ENCODE measurements at regions not wholly inside any gene's neighbourhood (a gene's known extent, or its start where the extent isn't known, plus 50 kb on each side); places are given as distances from the start of the nearest gene placed in this dataset.
"Not testable (repeated sequence)": the region's sequence is repeated elsewhere in the genome, so short reads cannot be mapped to it uniquely, and the experiment has no call there.

GRCh38 chr10:20381761-20382160 is 515.4 kb downstream of the NEBL start:
- no peak for DNase-seq

- DNase-seq = no peak
These were observed 516.7 kb downstream of the NEBL start for GRCh38 chr10:20380401-20380800.

DNA sequence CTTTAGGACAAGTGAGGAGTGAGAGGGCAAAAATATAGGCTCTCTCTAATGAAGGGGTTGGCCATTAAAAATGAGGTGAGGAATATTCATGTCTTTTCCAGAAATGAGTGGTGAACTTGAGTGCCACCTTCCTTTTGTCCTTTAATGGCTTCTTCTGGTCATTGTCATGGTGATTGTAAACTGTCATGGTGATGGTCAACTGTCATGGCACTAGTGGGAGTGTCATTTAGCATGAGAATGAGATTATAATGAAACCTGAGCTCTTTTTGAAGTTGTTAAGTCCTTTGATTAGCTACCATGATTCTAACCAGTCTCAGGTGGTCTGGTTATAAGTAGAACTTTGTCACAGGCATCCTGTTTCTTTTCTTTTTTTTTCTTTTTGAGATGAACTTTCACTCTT is 524.4 kb downstream of the NEBL start:
- DNase-seq = no peak

DNA sequence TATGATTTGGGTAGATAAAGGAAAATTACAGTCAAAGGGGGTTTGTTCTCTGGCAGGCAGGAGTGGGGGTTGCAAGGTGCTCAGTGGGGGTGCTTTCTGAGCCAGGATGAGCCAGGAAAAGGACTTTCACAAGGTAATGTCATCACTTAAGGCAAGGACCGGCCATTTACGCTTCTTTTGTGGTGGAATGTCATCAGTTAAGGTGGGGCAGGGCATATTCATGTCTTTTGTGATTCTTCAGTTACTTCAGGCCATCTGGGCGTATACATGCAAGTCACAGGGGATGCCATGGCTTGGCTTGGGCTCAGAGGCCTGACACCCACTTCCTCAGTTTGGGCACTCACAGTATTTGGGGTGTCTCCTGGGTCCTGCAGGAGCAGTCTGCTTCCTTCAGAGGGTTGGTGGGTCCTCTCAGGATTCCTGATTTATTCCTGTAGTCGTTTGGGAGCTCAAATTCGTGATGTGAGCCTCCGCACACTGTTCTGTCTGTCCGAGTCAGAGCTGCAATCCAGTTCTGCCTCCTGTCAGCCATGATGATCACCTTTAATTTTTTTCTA is 526.1 kb downstream of the NEBL start:
- DNase-seq = not testable (repeated sequence)

GRCh38 chr10:20369863-20370736 is 527.0 kb downstream of the NEBL start:
- DNase-seq = no peak

- DNase-seq = no peak
These were observed 533.4 kb downstream of the NEBL start for GRCh38 chr10:20363684-20364083.

GRCh38 chr10:20355915-20356314 is 539.7 kb downstream of the PLXDC2 start:
- no peak for DNase-seq

GRCh38 chr10:20355011-20355410 is 538.8 kb downstream of the PLXDC2 start:
- DNase-seq = no peak

DNA sequence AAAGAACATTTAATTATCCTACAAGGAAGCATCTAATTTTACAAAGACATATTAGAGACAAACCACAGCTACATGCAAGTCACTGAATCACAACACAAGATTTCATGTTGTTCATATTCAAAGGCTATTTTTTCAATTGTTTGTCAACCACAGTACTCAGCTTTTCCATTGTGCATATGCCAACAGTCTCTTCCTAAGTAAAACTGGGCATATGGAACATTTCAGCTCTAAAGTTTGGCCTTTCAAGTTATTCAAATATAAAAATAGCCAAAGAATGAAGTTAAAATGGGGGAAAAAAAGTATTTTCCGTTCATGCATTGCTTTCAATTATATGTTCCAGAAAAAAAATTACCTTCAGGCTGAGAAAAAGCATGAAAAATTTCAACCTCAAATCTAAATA is 537.9 kb downstream of the PLXDC2 start:
- DNase-seq = no peak

DNA sequence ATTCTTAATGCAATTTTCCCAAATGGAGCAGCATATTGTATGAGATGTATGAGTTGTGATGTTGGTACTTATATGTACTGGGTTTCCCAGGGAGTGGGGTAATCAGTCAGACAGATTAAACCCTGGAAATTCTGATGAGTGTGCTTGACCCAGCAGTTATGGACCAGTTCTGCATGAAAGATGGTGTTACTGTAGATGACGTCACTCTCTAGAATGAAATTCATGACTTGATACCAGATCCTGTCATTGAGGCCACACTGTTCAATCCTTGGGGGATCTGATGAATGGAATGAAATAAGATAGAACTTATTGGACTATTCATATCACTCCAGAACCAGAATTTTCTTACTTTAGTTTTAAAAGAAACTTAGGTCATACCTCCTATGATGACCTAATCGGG is 534.3 kb downstream of the PLXDC2 start:
- no peak for DNase-seq

GRCh38 chr10:20343036-20343435 is 526.8 kb downstream of the PLXDC2 start:
- no peak for DNase-seq
